ENCODE measurements at regions not wholly inside any gene's neighbourhood (a gene's known extent, or its start where the extent isn't known, plus 50 kb on each side); places are given as distances from the start of the nearest gene placed in this dataset.

DNA sequence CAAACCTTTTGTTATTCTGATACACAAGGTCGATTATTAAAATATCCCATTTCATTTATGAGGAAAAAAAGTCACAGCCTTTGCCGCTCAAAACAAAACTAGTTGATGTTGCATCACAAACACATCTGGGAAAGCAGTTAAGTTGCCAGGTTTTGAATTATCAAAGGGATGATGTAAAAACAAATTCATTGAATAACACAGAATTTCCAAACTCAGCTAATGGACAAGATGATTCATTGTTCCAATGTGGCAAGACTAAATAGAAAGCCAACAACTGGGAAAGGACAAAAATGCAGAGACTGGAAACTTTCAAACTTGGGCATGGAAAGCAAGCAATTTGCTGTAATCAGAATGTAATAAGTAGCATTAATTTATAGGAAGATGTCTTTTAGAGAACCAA, 610.0 kb upstream of the ZNF385D start:
- Histone ChIP-seq H3K9me2 (replicated peaks; ENCODE audit: low read length) (no peaks in the 10 kb centered on the region), H4K20me1 (ENCODE audit: low read length) (no peaks in the 10 kb centered on the region), H2AFZ (ENCODE audit: low read length) (no peak overlapping the region), H3K36me3 (ENCODE audit: low read depth, low read length) (no peaks in the 10 kb centered on the region), H3K9ac (ENCODE audit: low read length) (no peak overlapping the region), H3K27ac (ENCODE audit: low read length) (no peak overlapping the region), H3F3A (ENCODE audit: low read length, unreplicated experiment) (no peaks in the 10 kb centered on the region), H3K4me1 (ENCODE audit: insufficient read depth, low read length) (peaks cover 17% of the 10 kb centered on the region), H3K79me2 (ENCODE audit: low read length) (no peaks in the 10 kb centered on the region), H3K9me3 (ENCODE audit: low read length) (no peaks in the 10 kb centered on the region), H3K4me3 (ENCODE audit: low read length) (no peak overlapping the region), H3K27me3 (ENCODE audit: low read length) (no peaks in the 10 kb centered on the region), H3K4me2 (ENCODE audit: low read length) (no peak overlapping the region)
- ATAC-seq = no peak
- intact Hi-C loops (cut with micrococcal nuclease) = no loop called here
- ChIA-PET POLR2A (ENCODE audit: unreplicated experiment) (no interaction called here), CTCF (no interaction called here)
- TF ChIP-seq EZH2 (IDR thresholded peaks at IDR 0.05; ENCODE audit: low read length, unreplicated experiment) = no peak
- TF ChIP-seq, protein P1, sequence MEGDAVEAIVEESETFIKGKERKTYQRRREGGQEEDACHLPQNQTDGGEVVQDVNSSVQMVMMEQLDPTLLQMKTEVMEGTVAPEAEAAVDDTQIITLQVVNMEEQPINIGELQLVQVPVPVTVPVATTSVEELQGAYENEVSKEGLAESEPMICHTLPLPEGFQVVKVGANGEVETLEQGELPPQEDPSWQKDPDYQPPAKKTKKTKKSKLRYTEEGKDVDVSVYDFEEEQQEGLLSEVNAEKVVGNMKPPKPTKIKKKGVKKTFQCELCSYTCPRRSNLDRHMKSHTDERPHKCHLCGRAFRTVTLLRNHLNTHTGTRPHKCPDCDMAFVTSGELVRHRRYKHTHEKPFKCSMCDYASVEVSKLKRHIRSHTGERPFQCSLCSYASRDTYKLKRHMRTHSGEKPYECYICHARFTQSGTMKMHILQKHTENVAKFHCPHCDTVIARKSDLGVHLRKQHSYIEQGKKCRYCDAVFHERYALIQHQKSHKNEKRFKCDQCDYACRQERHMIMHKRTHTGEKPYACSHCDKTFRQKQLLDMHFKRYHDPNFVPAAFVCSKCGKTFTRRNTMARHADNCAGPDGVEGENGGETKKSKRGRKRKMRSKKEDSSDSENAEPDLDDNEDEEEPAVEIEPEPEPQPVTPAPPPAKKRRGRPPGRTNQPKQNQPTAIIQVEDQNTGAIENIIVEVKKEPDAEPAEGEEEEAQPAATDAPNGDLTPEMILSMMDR (conservative IDR thresholded peaks at IDR 0.05; ENCODE audit: low read depth, low read length) = no peak
- DNase-seq = no peak
- no TSS peak for BruUV-seq (replicated peaks)

DNA sequence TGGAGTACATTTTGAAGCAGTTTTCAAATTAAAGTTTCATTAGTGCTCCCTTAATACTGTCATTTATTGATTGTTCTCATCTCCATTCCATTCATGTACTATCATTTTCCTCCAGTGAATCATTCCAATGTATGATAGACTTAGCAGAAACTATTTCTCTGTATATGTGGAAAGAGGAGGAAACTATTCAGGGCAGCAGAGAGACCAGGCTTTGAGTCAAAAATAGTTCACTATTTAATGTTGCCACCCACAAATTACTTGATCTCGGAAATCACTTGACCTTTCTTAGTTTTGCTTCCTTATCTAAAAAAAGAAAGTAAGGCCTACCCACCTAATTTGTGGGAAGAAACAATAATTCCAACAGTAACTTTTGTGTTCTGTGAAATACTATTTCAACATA, 610.5 kb upstream of the ZNF385D start:
- Histone ChIP-seq H3K4me1 (ENCODE audit: insufficient read depth, low read length) (peaks cover 17% of the 10 kb centered on the region), H3K79me2 (ENCODE audit: low read length) (no peaks in the 10 kb centered on the region), H3K27ac (ENCODE audit: low read length) (no peak overlapping the region), H3K27me3 (ENCODE audit: low read length) (no peaks in the 10 kb centered on the region), H3K4me2 (ENCODE audit: low read length) (no peak overlapping the region), H3K9me2 (replicated peaks; ENCODE audit: low read length) (no peaks in the 10 kb centered on the region), H3K9me3 (ENCODE audit: low read length) (no peaks in the 10 kb centered on the region), H4K20me1 (ENCODE audit: low read length) (no peaks in the 10 kb centered on the region), H3F3A (ENCODE audit: low read length, unreplicated experiment) (no peaks in the 10 kb centered on the region), H2AFZ (ENCODE audit: low read length) (no peak overlapping the region), H3K36me3 (ENCODE audit: low read depth, low read length) (no peaks in the 10 kb centered on the region), H3K9ac (ENCODE audit: low read length) (no peak overlapping the region), H3K4me3 (ENCODE audit: low read length) (no peak overlapping the region)
- DNase-seq = no peak
- CTCF ChIA-PET = no interaction called here
- TF ChIP-seq EZH2 (IDR thresholded peaks at IDR 0.05; ENCODE audit: low read length, unreplicated experiment) (no peak), EZH2phosphoT487 (IDR thresholded peaks at IDR 0.05; ENCODE audit: borderline replicate concordance, low read length) (no peak)
- TF ChIP-seq, protein P1 (conservative IDR thresholded peaks at IDR 0.05; ENCODE audit: low read depth, low read length) = no peak
- intact Hi-C loops (cut with micrococcal nuclease) = no loop called here
- no TSS peak for BruUV-seq (replicated peaks)
- POLR2A ChIA-PET (ENCODE audit: unreplicated experiment) = no interaction called here
- no peak for ATAC-seq

DNA sequence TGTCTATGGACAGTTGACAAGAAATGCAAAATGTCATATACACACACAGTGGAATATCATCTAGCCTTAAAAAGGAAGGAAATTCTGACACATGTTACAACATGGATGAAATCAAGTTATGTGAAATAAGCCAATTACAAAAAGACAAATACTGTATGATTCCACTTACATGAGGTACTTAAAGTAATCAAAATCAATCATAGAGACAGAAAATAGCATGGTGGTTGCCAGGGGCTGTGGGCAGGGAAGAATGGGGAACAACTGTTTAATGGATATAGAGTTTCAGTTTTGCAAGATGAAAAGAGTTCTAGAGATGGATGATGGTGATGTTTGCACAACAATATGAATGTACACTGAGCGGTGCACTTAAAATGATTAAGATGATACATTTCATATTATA, 613.8 kb upstream of the ZNF385D start:
- no peak overlapping the region for H2AFZ ChIP-seq (ENCODE audit: low read length)
- no peaks in the 10 kb centered on the region for H3K79me2 ChIP-seq (ENCODE audit: low read length)
- H4K20me1 ChIP-seq (ENCODE audit: low read length) = no peaks in the 10 kb centered on the region
- H3K4me1 ChIP-seq (ENCODE audit: insufficient read depth, low read length) = no peaks in the 10 kb centered on the region
- H3K9me3 ChIP-seq (ENCODE audit: low read length) = no peaks in the 10 kb centered on the region
- H3K9me2 ChIP-seq (replicated peaks; ENCODE audit: low read length) = no peaks in the 10 kb centered on the region
- no peaks in the 10 kb centered on the region for H3K36me3 ChIP-seq (ENCODE audit: low read depth, low read length)
- ATAC-seq (peak; percentile 60), DNase-seq (no peak)
- H3K27ac ChIP-seq (ENCODE audit: low read length) = no peak overlapping the region
- TF ChIP-seq EZH2 (IDR thresholded peaks at IDR 0.05; ENCODE audit: low read length, unreplicated experiment) (no peak), EZH2phosphoT487 (IDR thresholded peaks at IDR 0.05; ENCODE audit: borderline replicate concordance, low read length) (no peak)
- TF ChIP-seq, protein P1 (conservative IDR thresholded peaks at IDR 0.05; ENCODE audit: low read depth, low read length) = no peak
- H3K4me3 ChIP-seq (ENCODE audit: low read length) = no peak overlapping the region
- CTCF ChIA-PET = no interaction called here
- H3K4me2 ChIP-seq (ENCODE audit: low read length) = no peak overlapping the region
- H3K27me3 ChIP-seq (ENCODE audit: low read length) = no peaks in the 10 kb centered on the region
- no peak overlapping the region for H3K9ac ChIP-seq (ENCODE audit: low read length)
- intact Hi-C loops (cut with micrococcal nuclease) = no loop called here
- POLR2A ChIA-PET (ENCODE audit: unreplicated experiment) = no interaction called here
- H3F3A ChIP-seq (ENCODE audit: low read length, unreplicated experiment) = no peaks in the 10 kb centered on the region
- no TSS peak for BruUV-seq (replicated peaks)
